ENCODE measurements at regions not wholly inside any gene's neighbourhood (a gene's known extent, or its start where the extent isn't known, plus 50 kb on each side); places are given as distances from the start of the nearest gene placed in this dataset.
"Not testable (repeated sequence)": the region's sequence is repeated elsewhere in the genome, so short reads cannot be mapped to it uniquely, and the experiment has no call there.

- DNase-seq (ENCODE audit: low spot score) = not testable (repeated sequence)
These were observed 68.1 kb downstream of the GOLGA6L6 start for GRCh38 chr15:20473465-20473864.

- DNase-seq (ENCODE audit: low spot score) = not testable (repeated sequence)
These were observed 68.6 kb downstream of the GOLGA6L6 start for GRCh38 chr15:20472983-20473382.

DNA sequence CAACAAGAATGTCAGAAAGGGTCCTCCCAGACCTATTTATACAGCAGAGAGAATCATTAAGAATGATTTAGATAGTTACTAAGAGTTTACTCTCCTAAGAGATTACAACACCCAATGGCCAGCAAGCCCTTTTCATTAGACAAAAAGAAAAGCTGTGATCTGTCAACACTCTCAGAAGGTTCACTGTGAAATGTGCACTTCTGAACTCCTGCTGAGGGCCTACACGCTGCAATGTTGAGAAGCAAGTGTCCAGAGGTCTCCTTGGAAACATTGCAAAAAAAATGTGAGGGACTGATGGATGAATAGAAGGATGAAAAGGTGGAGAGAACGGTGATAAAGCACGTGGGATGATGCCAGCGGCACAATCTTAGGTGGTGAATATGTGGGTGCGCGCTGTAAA is 70.8 kb downstream of the GOLGA6L6 start:
- DNase-seq (ENCODE audit: low spot score) = not testable (repeated sequence)

GRCh38 chr15:20441138-20441537 is 100.5 kb downstream of the GOLGA6L6 start:
- not testable (repeated sequence) for DNase-seq (ENCODE audit: low spot score)

GRCh38 chr15:20440390-20440789 is 101.2 kb downstream of the GOLGA6L6 start:
- DNase-seq (ENCODE audit: low spot score) = not testable (repeated sequence)

- not testable (repeated sequence) for DNase-seq (ENCODE audit: low spot score)
These were observed 102.5 kb downstream of the GOLGA6L6 start for GRCh38 chr15:20439111-20439510.

DNA sequence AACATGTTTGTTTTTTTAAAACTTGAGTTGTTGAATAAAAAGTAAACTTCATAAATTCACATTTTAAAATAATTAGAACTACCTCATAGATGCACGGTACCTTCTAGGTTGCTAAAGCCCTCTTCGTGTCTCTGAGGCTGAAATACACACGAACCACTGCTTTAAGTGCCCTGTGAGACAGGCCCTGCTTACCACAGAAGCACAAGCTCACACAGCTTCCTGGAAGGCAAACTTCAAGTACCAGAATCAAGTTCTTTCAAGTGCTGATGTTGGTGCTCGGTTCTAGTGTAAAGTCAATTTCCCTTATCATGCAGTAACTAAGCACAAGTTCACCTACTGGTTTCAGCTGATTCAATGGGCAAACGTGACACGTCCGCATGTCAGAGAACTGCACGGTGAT is 103.3 kb downstream of the GOLGA6L6 start:
- not testable (repeated sequence) for DNase-seq (ENCODE audit: low spot score)

DNA sequence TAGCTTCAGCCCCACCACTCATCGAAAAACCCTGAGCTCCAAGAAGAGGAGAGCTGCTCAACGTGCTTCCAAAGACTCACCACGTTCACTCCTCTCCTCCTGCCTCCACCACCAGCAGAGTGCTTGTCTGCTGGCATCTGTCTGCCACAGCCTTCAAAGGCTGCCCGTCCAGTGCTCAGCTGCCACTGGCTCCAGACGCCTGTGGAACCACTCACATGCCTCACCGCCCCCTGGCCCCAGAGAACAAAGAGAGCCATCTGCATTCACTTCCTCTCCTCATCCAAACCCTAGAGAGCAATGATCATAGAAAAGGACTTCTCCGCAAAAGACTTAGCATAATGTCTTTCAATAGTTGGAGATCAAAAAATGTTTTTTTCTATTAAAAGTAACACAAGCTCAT is 108.1 kb downstream of the GOLGA6L6 start:
- not testable (repeated sequence) for DNase-seq (ENCODE audit: low spot score)

DNA sequence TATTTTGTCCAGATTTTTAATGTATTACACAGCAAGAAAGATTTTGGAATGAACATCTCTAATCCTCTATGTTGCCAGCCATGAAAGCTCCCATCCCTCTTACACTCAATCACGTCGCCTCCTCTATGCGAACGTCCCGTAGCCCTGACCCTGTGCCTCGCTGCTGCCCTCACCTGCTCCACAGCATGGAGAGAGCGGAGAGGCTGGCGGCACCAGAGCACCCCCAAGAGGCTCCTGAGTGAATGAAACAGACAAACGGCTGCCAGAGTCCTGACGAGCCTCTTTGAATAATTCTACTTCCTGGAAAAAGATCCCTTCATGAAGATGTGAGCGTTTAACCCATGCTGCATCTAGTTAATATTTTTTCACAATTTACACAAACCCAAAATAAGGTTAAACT is 111.1 kb downstream of the GOLGA6L6 start:
- not testable (repeated sequence) for DNase-seq (ENCODE audit: low spot score)

DNA sequence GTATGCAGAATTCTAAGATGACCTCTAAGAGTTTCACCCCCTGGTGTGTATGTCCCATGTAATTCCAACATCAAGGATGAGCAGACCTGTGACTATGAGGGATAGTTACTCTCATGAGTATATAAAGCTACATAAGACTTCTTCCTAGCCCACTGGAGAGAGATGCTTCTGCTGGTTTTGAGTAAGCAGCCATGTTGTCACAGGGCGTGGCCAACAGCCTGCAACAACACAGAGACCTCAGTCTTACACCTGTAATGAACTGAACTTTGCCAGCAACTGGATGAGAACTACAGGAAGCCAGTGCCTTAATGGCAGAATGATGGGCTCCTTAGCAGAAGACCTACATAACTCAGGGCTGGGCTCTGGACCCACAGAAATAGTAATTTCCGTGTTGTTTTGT is 120.9 kb downstream of the GOLGA6L6 start:
- not testable (repeated sequence) for DNase-seq (ENCODE audit: low spot score)

GRCh38 chr15:20416618-20417017 is 125.0 kb downstream of the GOLGA6L6 start:
- DNase-seq (ENCODE audit: low spot score) = not testable (repeated sequence)

DNA sequence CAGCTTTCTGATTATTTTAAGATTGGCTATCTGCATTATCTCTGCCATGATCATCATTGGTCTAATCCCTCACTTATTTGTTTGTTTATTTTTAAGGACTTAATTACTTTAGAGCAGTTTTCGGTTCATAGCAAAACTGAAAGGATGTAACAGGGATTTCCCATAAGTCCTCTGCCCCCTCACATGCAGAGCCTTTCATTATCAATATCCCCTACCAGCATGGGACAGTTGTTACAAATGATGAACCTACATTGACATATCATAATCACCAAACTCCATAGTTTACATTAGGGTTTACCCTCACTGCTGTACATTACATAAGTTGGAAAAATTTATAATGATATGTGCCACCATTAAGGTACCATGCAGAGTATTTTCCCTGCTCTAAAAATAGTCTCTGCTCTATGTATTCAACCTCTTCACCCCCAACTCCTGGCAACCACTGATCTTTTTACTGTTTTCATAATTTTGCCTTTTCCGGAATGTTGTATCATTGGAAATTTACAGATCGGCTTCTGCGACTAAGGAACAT is 131.9 kb downstream of the GOLGA6L6 start:
- not testable (repeated sequence) for DNase-seq (ENCODE audit: low spot score)

- no peak for DNase-seq (ENCODE audit: low spot score)
These were observed 132.4 kb downstream of the GOLGA6L6 start for GRCh38 chr15:20409247-20409646.

DNA sequence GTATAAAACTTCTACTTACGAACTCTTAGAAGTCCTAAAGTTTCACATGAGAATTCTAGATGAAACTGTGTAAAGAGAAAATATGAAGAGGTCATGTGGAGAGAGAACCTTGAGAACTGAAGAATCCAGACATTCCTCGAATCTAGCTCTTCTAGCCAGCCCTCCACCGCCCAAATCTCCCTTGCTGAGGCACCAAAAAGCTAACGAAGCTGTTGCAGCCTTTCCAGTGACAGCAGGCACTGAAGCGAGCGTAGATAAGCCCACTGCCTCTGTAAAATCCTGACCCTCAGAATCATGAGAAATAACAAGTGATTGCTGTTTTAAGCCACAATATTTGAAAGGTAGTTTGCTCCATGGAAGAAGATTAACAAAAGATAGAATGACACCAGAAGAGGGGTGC is 134.0 kb downstream of the GOLGA6L6 start:
- no peak for DNase-seq (ENCODE audit: low spot score)

DNA sequence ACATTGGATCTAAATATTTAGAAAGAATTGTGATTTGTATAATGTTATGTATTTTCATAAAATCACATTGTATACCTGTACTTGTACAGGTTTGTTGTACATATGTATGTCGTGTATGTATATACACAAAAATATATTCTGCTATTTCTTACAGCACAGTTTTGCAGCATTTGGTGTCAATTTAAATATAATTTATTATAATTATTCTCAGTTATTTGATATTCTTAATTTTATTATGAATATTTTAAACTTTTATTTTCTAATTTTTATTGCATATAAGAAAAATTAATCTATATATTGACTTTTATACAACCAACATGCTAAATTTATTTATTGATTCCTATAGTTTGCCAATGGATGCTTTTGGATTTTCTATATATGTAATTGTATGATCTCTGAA is 137.0 kb downstream of the GOLGA6L6 start:
- DNase-seq (ENCODE audit: low spot score) = not testable (repeated sequence)

DNA sequence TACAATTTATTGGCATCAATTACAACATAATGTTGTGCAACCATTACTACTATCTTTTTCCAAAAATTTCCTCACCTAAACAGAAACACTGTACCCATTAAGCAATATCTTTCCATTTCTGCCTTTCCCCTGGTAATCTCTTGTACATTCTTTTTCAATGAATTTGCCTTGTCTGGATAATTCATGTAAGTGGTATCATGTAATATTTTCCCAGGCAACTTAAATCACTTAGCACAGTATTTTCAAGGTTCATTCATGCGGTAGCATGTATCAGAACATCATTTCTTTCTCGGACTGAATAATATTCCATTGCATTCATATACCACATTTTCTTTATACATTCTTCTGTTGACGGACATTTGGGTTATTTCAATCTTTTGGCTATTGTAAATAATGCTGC is 139.0 kb downstream of the GOLGA6L6 start:
- DNase-seq (ENCODE audit: low spot score) = not testable (repeated sequence)

- not testable (repeated sequence) for DNase-seq (ENCODE audit: low spot score)
These were observed 140.5 kb downstream of the GOLGA6L6 start for GRCh38 chr15:20401058-20401457.

DNA sequence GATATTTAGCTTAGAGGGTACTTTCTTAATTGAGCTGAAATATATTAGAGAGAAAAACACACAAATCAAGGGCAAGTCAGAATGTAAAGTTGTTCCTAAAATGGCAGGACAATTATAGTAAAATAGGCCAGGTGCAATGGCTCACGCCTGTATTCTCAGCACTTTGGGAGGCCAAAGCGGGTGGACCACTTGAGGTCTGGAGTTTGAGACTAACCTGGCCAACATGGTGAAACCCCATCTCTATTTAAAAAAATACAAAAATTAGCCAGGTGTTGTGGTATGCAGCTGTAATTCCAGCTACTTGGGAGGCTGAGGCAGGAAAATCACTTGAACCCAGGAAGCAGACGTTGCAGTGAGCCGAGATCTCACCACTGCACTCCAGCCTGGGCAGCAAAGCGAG is 142.9 kb downstream of the GOLGA6L6 start:
- not testable (repeated sequence) for DNase-seq (ENCODE audit: low spot score)

- not testable (repeated sequence) for DNase-seq (ENCODE audit: low spot score)
These were observed 153.4 kb downstream of the GOLGA6L6 start for GRCh38 chr15:20388161-20388560.

- DNase-seq (ENCODE audit: low spot score) = no peak
These were observed 155.4 kb downstream of the GOLGA6L6 start for GRCh38 chr15:20386198-20386597.

DNA sequence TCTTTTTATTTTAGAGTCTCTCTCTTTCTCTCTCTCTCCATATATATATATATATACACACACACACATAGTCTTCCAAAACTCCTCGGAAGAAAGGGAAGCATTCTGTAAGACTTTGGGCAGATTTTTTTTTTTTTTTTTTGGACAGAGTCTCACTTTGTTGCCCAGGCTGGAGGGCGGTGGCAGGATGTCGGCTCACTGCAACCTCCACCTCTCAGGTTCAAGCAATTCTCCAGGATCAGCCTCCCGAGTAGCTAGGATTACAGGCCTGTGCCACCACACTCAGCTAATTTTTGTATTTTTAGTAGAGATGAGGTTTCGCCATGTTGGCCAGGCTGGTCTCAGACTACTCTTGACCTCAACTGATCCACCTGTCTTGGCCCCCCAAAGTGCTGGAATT is 161.4 kb downstream of the GOLGA6L6 start:
- DNase-seq (ENCODE audit: low spot score) = not testable (repeated sequence)

- DNase-seq (ENCODE audit: low spot score) = no peak
These were observed 164.7 kb downstream of the GOLGA6L6 start for GRCh38 chr15:20376872-20377271.

- DNase-seq (ENCODE audit: low spot score) = not testable (repeated sequence)
These were observed 169.2 kb downstream of the GOLGA6L6 start for GRCh38 chr15:20372416-20372815.

DNA sequence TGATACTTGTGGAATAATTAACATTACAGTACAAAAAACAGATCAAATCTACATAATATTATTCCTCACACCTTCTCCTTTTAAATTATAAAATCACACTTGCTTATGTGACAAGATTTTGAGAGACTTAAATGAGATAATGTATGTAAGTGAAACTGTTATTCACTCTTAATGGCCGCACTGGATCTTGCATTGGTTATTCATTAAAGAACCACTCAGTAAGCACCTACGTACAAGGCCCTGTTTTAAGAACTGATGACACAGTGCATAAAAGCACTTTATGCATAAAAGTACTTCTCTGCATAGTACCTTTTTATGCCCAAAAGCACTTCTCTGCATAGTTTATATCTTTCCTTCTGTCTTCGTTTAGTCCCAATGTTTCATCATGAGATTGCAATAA is 172.1 kb downstream of the GOLGA6L6 start:
- DNase-seq (ENCODE audit: low spot score) = no peak

All from AG20443 (cell line).